Fibroblast of the aortic adventitia (primary cell): ENCODE measurements at regions not wholly inside any gene's neighbourhood (a gene's known extent, or its start where the extent isn't known, plus 50 kb on each side); places are given as distances from the start of the nearest gene placed in this dataset.

Source experiments
- DNase-seq: peaks from one replicate; pipeline ENCODE4 v3.0.0-alpha.2; 2010; ENCODE audit warnings: low read depth
- H3K4me3 ChIP-seq: 2 replicates; pipeline ENCODE4 v1.5.1; 2011; ENCODE audit warnings: low read depth, mild to moderate bottlenecking, control low read depth, low read length, moderate library complexity
- TF ChIP-seq, protein P1 (sequence below): IDR thresholded peaks from 2 replicates; pipeline ENCODE4 v1.5.1; 2011; ENCODE audit warnings: mild to moderate bottlenecking, low read length, control low read depth, inconsistent platforms; ENCODE audit not compliant: insufficient read depth

DNA sequence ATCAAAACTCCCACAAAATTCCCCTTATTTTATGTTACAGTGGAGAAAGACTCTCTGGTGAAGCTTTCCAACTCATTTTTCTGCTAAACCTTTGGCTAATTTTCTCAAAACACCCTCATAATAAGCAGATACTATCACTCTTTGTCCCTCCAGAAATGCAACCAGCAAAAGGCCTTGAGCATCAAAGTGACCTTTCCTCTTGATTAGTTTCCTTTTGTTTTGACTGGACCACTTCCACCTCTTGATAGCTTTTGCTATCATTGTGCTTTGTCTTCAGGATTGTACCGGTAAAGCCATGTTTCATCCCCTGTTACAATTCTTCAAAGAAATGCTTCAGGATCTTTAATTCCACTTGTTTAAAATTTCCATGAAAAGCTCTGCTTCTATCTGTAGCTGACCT, 115.1 kb upstream of the SLC13A1 start:
- H3K4me3 ChIP-seq, result no peak overlapping the region
- no peak for DNase-seq
- TF ChIP-seq, protein P1, sequence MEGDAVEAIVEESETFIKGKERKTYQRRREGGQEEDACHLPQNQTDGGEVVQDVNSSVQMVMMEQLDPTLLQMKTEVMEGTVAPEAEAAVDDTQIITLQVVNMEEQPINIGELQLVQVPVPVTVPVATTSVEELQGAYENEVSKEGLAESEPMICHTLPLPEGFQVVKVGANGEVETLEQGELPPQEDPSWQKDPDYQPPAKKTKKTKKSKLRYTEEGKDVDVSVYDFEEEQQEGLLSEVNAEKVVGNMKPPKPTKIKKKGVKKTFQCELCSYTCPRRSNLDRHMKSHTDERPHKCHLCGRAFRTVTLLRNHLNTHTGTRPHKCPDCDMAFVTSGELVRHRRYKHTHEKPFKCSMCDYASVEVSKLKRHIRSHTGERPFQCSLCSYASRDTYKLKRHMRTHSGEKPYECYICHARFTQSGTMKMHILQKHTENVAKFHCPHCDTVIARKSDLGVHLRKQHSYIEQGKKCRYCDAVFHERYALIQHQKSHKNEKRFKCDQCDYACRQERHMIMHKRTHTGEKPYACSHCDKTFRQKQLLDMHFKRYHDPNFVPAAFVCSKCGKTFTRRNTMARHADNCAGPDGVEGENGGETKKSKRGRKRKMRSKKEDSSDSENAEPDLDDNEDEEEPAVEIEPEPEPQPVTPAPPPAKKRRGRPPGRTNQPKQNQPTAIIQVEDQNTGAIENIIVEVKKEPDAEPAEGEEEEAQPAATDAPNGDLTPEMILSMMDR, result no peak

GRCh38 chr7:123308254-123308951, 108.6 kb upstream of the SLC13A1 start:
- no peak overlapping the region for H3K4me3 ChIP-seq
- TF ChIP-seq, protein P1, result no peak
- no peak for DNase-seq

DNA sequence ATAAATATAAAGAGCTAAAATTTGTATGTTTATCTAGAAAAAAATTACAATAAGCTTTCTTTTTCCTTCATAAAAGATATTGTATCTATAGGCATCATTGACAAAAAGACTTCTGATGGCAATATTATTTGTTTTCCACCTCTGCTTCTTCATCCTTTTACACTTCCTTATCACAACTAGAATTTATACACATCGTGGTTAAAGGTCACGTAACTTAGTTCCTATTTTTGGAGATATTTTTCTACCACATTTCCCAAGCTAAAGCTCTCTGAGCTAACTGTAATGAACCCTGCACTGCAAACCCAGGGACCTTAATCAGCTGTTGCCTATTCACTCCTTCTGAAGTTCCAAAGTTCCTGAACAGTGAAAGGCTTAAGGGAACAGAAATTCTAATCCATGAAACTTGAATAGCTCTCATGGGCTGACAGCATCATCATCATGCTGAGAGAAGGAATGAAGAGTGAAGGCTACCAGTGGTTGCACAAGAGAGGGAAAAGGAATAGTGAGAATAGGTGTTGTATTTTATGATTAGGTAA, 106.1 kb upstream of the SLC13A1 start:
- H3K4me3 ChIP-seq, result no peak overlapping the region
- DNase-seq, result no peak
- TF ChIP-seq, protein P1, result no peak

GRCh38 chr7:123303926-123304325, 104.2 kb upstream of the SLC13A1 start:
- no peak overlapping the region for H3K4me3 ChIP-seq
- TF ChIP-seq, protein P1, result no peak
- DNase-seq, result no peak

DNA sequence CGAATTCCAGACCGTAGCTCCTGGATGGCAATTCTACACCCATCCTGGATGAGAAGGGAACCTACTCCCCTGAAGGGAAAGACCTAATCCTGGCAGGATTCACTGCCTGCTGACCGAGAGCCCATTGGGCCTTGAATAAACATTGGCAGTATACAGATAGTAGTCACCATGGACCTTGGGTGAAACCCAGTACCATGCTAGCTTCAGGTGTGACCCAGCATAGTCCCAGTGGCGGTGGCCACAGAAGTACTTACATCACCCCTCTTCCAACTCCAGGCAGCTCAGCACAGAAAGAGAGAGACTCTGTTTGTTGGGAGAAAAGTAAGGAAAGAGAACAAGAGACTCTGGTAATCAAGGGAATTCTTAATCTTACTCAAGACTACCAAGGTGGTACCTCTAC, 97.2 kb upstream of the SLC13A1 start:
- TF ChIP-seq, protein P1, result no peak
- H3K4me3 ChIP-seq, result no peak overlapping the region
- DNase-seq, result no peak

DNA sequence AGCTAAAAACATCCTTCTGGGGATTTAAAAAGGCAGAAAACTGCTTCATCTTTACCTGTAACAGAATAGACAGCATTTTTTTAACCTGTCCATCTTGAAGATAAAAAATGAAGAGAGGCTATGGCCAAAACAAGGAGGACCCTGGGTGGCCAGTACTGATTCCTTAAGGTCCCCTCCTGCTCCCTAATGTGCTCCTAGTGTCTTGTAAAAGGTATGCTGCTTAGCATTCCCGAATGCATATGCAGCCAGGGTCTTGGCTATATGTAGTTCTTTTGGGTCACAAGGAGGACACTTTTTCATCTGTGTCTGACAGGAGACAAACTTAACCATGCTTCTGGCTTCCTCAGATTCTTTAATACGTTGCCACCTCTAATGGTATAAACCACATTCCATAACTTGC, 93.9 kb upstream of the SLC13A1 start:
- TF ChIP-seq, protein P1, result no peak
- no peak overlapping the region for H3K4me3 ChIP-seq
- DNase-seq, result no peak

GRCh38 chr7:123292227-123292626, 92.5 kb upstream of the SLC13A1 start:
- TF ChIP-seq, protein P1, result no peak
- DNase-seq, result no peak
- no peak overlapping the region for H3K4me3 ChIP-seq
